IMR-90 (cell line): ENCODE measurements at regions not wholly inside any gene's neighbourhood (a gene's known extent, or its start where the extent isn't known, plus 50 kb on each side); places are given as distances from the start of the nearest gene placed in this dataset.

Source experiments
- ATAC-seq: fragments of 200-7000 bp; cut with Tn5 transposase; 2 replicates; pipeline ENCODE4 v1.9.1; 2020; ENCODE audit warnings: low read depth, mild to moderate bottlenecking, moderate library complexity
- BruUV-seq: library from RNA; stranded (reverse); fragments of 400-500 nt; replicated peaks from 2 replicates; lab custom pipeline; 2021; lab: Mats Ljungman, UMichigan
- CTCF ChIA-PET: fragments of 300-600 bp; formaldehyde crosslinking; extraction: SDS; loops from one replicate; lab custom pipeline; 2021; ENCODE audit warnings: antibody characterized with exemption; lab: Yijun Ruan, JAX
- POLR2A ChIA-PET: fragments of 300-600 bp; sonication (Branson Sonifier 250); formaldehyde crosslinking; loops from one replicate; lab custom pipeline; 2022; ENCODE audit warnings: antibody characterized with exemption; ENCODE audit not compliant: unreplicated experiment; lab: Charles Lee
- DNase-seq: peaks from one replicate; pipeline ENCODE4 v3.0.0; 2013
- H2AFZ ChIP-seq: replicated peaks from 2 replicates; pipeline ENCODE3; 2013; ENCODE audit warnings: low read length, mild to moderate bottlenecking; ENCODE audit not compliant: poor library complexity
- H2AK5ac ChIP-seq: 2 replicates; pipeline ENCODE4 v1.6.1; 2013; ENCODE audit warnings: low read depth, low read length, inconsistent platforms
- H2AK9ac ChIP-seq: replicated peaks from 2 replicates; pipeline ENCODE3; 2013; ENCODE audit warnings: mild to moderate bottlenecking, low read depth, low read length, moderate library complexity; ENCODE audit not compliant: poor library complexity
- H2BK120ac ChIP-seq: 2 replicates; pipeline ENCODE4 v1.6.1; 2013; ENCODE audit warnings: low read depth, low read length, inconsistent platforms
- H2BK15ac ChIP-seq: 3 replicates; pipeline ENCODE4 v1.6.1; 2013; ENCODE audit warnings: low read depth, low read length, inconsistent platforms
- H2BK20ac ChIP-seq: 2 replicates; pipeline ENCODE4 v1.6.1; 2013; ENCODE audit warnings: low read depth, mild to moderate bottlenecking, inconsistent platforms, low read length, moderate library complexity
- H2BK5ac ChIP-seq: 2 replicates; pipeline ENCODE4 v1.6.1; 2013; ENCODE audit warnings: mild to moderate bottlenecking, low read depth, low read length, inconsistent platforms; ENCODE audit not compliant: poor library complexity, severe bottlenecking
- H3K14ac ChIP-seq: replicated peaks from 2 replicates; pipeline ENCODE4 v1.6.1; 2013; ENCODE audit warnings: low read depth, low read length, inconsistent platforms
- H3K18ac ChIP-seq: 2 replicates; pipeline ENCODE4 v1.6.1; 2013; ENCODE audit warnings: low read depth, low read length, control low read depth
- H3K23ac ChIP-seq: 2 replicates; pipeline ENCODE4 v1.6.1; 2013; ENCODE audit warnings: low read depth, low read length, inconsistent platforms
- H3K27ac ChIP-seq: 2 replicates; pipeline ENCODE4 v1.5.1; 2013; ENCODE audit warnings: mild to moderate bottlenecking, control low read depth, low read length; ENCODE audit not compliant: insufficient read depth
- H3K27me3 ChIP-seq: 2 replicates; pipeline ENCODE4 v1.6.1; 2013; ENCODE audit warnings: low read length; ENCODE audit not compliant: control insufficient read depth, insufficient read depth
- H3K36me3 ChIP-seq: 2 replicates; pipeline ENCODE4 v1.6.1; 2013; ENCODE audit warnings: low read length, mixed read lengths; ENCODE audit not compliant: control insufficient read depth, insufficient read depth
- H3K4ac ChIP-seq: 2 replicates; pipeline ENCODE4 v1.6.1; 2013; ENCODE audit warnings: low read depth, low read length, inconsistent platforms
- H3K4me1 ChIP-seq: 2 replicates; pipeline ENCODE4 v1.6.1; 2013; ENCODE audit warnings: low read length, mixed read lengths; ENCODE audit not compliant: control insufficient read depth, insufficient read depth
- H3K4me2 ChIP-seq: 2 replicates; pipeline ENCODE4 v1.6.1; 2013; ENCODE audit warnings: low read depth, mild to moderate bottlenecking, control low read depth, low read length, moderate library complexity
- H3K4me3 ChIP-seq: 2 replicates; pipeline ENCODE4 v1.5.1; 2013; ENCODE audit warnings: low read depth, mild to moderate bottlenecking, control low read depth, low read length, moderate library complexity; ENCODE audit not compliant: insufficient read depth
- H3K56ac ChIP-seq: 2 replicates; pipeline ENCODE4 v1.6.1; 2013; ENCODE audit warnings: low read length, inconsistent platforms; ENCODE audit not compliant: insufficient read depth; ENCODE audit errors: extremely low read depth
- H3K79me1 ChIP-seq, 2 experiments: 2 replicates each; pipeline ENCODE4 v1.6.1; 2013; ENCODE audit warnings: low read length in 2 of 2, inconsistent platforms in 1 of 2, low read depth in 1 of 2
- H3K9ac ChIP-seq: 2 replicates; pipeline ENCODE4 v1.6.1; 2013; ENCODE audit warnings: low read depth, low read length, control low read depth
- H3K9me1 ChIP-seq: 2 replicates; pipeline ENCODE4 v1.6.1; 2013; ENCODE audit warnings: low read length, inconsistent platforms; ENCODE audit not compliant: insufficient read depth
- H3K9me3 ChIP-seq: 2 replicates; pipeline ENCODE4 v1.6.1; 2013; ENCODE audit warnings: low read length; ENCODE audit not compliant: control insufficient read depth, insufficient read depth
- H4K20me1 ChIP-seq: 2 replicates; pipeline ENCODE4 v1.6.1; 2013; ENCODE audit warnings: low read length, inconsistent platforms; ENCODE audit not compliant: insufficient read depth
- H4K5ac ChIP-seq: 2 replicates; pipeline ENCODE4 v1.6.1; 2013; ENCODE audit warnings: mild to moderate bottlenecking, low read depth, low read length, control low read depth
- H4K8ac ChIP-seq, 2 experiments: 2 replicates each; pipeline ENCODE4 v1.6.1; 2013; ENCODE audit warnings: low read depth in 2 of 2, low read length in 2 of 2, control low read depth in 1 of 2, inconsistent platforms in 1 of 2
- H4K91ac ChIP-seq: 2 replicates; pipeline ENCODE4 v1.6.1; 2013; ENCODE audit warnings: low read depth, low read length, inconsistent platforms; ENCODE audit not compliant: insufficient read depth
- CHD1 ChIP-seq: IDR thresholded peaks from 2 replicates; pipeline ENCODE4 v1.6.1; 2012; ENCODE audit warnings: low read depth, low read length, improper control_type of control experiment
- RCOR1 ChIP-seq: IDR thresholded peaks from 2 replicates; pipeline ENCODE4 v1.6.1; 2012; ENCODE audit warnings: mild to moderate bottlenecking, low read length, improper control_type of control experiment; ENCODE audit not compliant: insufficient replicate concordance
- WGBS, 2 experiments: methylation state at CpG; one replicate each; pipeline versions ENCODE4 v1.1.5 to v1.1.7; 2013; ENCODE audit warnings: missing lambda C conversion rate in 2 of 2; ENCODE audit not compliant: insufficient read length in 1 of 2; ENCODE audit errors: extremely low coverage in 2 of 2; 5-methylcytosine and 5-hydroxymethylcytosine counted together
- dilution Hi-C: fragments of 300-500 bp; cut with HindIII; formaldehyde crosslinking; loops from one replicate; pipeline ENCODE4 v1.14.3; 2018; ENCODE audit warnings: low sequenced_read_pairs; ENCODE audit not compliant: unreplicated experiment
- in situ Hi-C: fragments of 300-500 bp; cut with MboI; formaldehyde crosslinking; loops from 3 replicates; pipeline ENCODE4 v1.14.3; 2019; ENCODE audit warnings: low sequenced_read_pairs, inconsistent platforms, mixed read lengths
- intact Hi-C: fragments of 100-400 bp; cut with micrococcal nuclease; formaldehyde crosslinking; loops from 2 replicates; pipeline ENCODE4 v1.10.0; 2022

GRCh38 chr5:109550077-109550476 is 139.7 kb upstream of the MAN2A1 start:
- H4K8ac ChIP-seq, result no peak overlapping the region
- H3K9ac ChIP-seq, result no peak overlapping the region
- H3K79me1 ChIP-seq, result no peaks in the 10 kb centered on the region
- H4K20me1 ChIP-seq, result no peaks in the 10 kb centered on the region
- no CpG with 5 or more reads among the region's 1 CpG for WGBS, 2 experiments
- no peak overlapping the region for H4K5ac ChIP-seq
- dilution Hi-C loops (no loop called here), in situ Hi-C loops (no loop called here), intact Hi-C loops (no loop called here)
- no peak overlapping the region for H2AFZ ChIP-seq
- H3K4ac ChIP-seq, result no peak overlapping the region
- H3K27me3 ChIP-seq, result no peaks in the 10 kb centered on the region
- no peak overlapping the region for H3K18ac ChIP-seq
- ATAC-seq, result no peak
- H3K4me1 ChIP-seq, result no peaks in the 10 kb centered on the region
- H2BK120ac ChIP-seq, result no peak overlapping the region
- H4K91ac ChIP-seq, result no peak overlapping the region
- no peak overlapping the region for H3K27ac ChIP-seq
- no peaks in the 10 kb centered on the region for H3K9me3 ChIP-seq
- H2BK5ac ChIP-seq, result no peak overlapping the region
- ChIA-PET CTCF (no interaction called here), POLR2A (no interaction called here)
- no TSS peak for BruUV-seq
- H2BK20ac ChIP-seq, result no peak overlapping the region
- H3K9me1 ChIP-seq, result no peaks in the 10 kb centered on the region
- H3K36me3 ChIP-seq, result no peaks in the 10 kb centered on the region
- H2AK5ac ChIP-seq, result no peak overlapping the region
- no peak overlapping the region for H2AK9ac ChIP-seq
- no peak overlapping the region for H3K4me3 ChIP-seq
- TF ChIP-seq CHD1 (no peak), RCOR1 (no peak)
- H2BK15ac ChIP-seq, result no peak overlapping the region
- no peak overlapping the region for H3K23ac ChIP-seq
- H3K14ac ChIP-seq, result no peak overlapping the region
- no peak overlapping the region for H3K4me2 ChIP-seq
- H3K56ac ChIP-seq, result no peak overlapping the region
- DNase-seq, result no peak
